AG08396 (cell line): ENCODE measurements at regions not wholly inside any gene's neighbourhood (a gene's known extent, or its start where the extent isn't known, plus 50 kb on each side); places are given as distances from the start of the nearest gene placed in this dataset.

Experiments used
- DNase-seq: peaks from one replicate; pipeline ENCODE4 v3.0.0; 2012; ENCODE audit warnings: low spot score, mixed read lengths

GRCh38 chr12:83821967-83822366 lies 1090.6 kb downstream of the SLC6A15 start:
- DNase-seq: no peak

DNA sequence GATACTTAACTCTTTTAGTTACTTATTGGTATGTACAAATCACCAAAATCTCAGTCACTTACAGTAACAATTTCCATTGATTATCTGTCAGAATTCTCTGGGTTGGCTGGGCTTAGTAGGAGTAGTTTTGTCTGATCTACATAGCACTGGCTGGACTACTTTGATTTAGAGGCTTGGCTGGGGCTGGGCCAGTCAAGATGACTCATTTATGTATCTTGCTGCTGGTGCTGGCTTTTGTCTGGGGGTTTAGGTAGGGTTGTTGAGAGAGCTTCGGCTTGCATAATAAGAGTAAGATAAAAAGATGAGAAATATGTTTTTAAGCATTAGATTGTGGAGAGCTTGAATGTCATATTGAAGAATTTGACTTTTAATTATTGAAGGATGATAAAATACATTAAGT lies 1093.7 kb downstream of the SLC6A15 start:
- no peak for DNase-seq

DNA sequence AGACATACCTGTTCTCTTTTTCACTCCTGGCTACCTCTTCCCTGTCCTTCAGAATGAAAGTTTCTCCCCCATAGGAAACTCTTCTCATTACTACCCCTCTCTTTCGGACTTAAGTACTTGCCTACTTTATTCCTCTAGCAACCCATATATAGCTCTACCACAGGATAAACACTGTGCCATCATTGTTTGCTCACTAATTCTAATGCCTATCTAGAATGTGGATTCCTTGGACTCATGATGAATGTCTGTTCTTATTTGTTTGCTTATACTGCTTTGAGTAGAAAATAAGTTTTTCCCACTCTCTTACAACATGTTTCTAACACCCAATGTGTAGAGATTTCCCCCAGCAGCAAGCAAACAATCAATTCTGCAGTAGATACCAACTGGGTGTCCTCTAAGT lies 1094.9 kb downstream of the SLC6A15 start:
- no peak for DNase-seq

DNA sequence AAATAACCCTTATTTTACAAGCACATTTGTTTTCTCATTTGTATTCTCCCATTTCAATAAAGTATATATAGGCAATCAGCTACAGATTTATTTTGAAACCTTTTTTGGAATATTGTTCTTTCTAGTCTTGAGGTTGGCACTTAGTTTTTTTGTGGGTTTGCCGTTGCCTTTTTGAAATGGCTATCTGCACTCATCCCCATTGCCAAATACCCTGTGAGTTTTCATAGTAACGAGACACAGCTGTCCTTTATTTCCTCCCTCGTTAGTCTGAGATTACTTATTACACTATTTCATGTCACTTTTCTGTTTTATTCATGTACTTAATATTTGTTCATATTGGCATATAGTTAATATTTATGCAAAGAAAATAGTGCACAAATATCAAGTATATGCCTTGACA lies 1104.0 kb downstream of the SLC6A15 start:
- DNase-seq: no peak

GRCh38 chr12:83807871-83808270 lies 1104.7 kb downstream of the SLC6A15 start:
- no peak for DNase-seq

GRCh38 chr12:83805873-83806272 lies 1106.7 kb downstream of the SLC6A15 start:
- no peak for DNase-seq

- no peak for DNase-seq
Measured at GRCh38 chr12:83805156-83805772, 1107.3 kb downstream of the SLC6A15 start.

GRCh38 chr12:83801972-83802371 lies 1110.6 kb downstream of the SLC6A15 start:
- DNase-seq: no peak

DNA sequence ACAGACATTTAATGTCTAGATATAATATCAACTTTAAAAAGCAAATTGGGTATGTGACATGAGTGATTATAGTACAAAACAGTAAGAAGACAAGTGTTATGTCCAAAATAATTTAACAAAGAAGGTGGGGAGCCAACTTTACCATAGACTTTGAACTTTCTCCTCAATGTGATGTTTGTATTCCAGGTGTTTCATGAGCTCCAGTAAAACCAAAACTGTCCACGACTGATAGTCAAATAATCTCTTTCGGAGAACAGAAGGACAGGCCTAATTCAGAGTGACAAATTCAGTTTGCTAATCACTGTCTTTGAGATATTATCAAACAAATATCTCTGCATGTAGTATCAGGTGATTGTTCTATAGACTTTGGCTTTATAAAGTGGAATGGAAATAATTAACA lies 1112.6 kb downstream of the SLC6A15 start:
- DNase-seq: no peak

- DNase-seq: no peak
Measured at GRCh38 chr12:83796531-83796930, 1109.8 kb downstream of the TMTC2 start.

DNA sequence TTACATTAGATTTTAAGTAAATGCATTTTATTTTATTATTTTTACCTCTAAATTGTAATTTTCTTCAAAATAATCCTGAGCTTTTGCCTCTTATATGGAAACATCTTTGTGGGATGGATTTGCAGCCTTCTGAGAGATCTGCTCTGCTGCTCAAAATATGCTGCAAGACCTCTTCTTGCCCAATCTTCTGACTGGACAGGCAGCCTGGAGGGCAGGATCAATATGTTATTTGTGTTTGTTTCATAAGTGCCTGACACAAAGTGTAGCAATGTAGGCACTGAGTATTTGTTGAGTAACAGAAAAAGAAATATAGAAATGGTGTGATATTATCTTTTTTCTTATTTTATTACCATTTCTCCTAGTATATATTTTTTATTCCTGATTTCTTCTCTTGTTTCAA lies 1106.9 kb downstream of the TMTC2 start:
- DNase-seq: no peak

DNA sequence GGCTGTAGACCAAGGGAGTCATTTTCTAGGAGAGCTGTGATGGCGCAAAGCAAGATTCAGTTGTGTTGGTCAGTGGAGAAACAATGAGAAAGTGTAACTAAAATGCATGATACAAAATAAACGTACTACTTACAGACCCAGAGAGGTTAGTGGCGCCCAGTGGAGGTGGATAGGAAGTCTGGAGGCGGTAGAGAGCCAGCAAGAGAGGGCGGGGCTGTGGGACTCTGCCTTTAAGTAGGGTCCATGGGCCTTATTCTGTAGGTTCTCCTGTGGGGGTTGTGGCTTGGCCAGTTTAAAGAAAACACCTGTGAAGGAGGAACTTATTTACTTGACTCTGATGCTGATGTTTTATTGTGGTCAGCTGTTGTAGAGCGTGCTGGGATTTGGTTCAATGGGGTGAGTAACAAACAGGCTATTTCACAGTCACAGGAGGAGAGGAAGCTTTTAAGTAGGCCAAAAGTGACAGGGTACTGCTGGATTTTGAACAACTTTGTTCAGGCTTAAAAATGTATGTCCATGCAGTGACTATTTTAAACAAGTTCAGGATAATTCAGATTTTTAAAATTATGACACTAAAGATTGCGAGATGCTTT lies 1097.7 kb downstream of the TMTC2 start:
- no peak for DNase-seq

GRCh38 chr12:83779526-83779925 lies 1092.8 kb downstream of the TMTC2 start:
- DNase-seq: no peak

DNA sequence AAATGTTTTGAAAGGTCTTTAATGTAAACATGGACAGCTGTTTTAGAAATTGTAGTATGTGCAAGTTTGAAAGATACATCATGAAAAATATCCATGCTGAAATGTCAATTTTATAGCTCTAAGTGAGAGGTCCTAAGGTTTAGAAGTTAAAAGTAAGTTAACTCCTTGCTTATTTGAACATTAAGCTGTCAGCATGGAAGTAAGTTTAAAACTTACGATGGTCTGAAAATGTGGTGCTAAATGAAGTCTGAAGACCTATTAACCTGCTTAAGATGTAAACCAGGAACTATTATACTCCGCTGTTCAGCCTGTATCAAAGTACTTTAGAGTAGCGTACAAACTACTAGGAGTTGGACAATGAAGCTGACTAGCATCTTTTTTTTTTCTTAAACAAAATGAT lies 1082.4 kb downstream of the TMTC2 start:
- DNase-seq: no peak

DNA sequence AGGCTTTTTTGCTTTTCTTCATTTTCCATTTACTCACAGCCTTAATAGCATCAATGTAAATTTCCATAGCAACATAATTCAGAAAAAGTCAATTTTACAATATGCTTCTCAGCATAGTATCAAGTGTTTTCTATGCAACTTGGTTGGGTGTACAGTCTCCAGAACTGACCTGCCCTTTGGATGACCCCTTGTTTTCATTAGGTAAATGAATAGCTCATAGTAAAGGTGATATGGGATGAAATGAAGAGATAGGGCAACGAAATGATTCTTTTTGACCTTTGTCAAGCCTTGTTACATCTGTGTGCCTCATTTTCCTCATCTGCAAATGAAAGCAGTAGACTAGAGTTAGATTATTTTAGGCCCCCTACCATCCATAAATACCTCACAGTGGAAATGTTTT lies 1081.0 kb downstream of the TMTC2 start:
- DNase-seq: no peak

GRCh38 chr12:83763425-83763824 lies 1076.7 kb downstream of the TMTC2 start:
- no peak for DNase-seq

- no peak for DNase-seq
Measured at GRCh38 chr12:83759906-83760305, 1073.2 kb downstream of the TMTC2 start.

DNA sequence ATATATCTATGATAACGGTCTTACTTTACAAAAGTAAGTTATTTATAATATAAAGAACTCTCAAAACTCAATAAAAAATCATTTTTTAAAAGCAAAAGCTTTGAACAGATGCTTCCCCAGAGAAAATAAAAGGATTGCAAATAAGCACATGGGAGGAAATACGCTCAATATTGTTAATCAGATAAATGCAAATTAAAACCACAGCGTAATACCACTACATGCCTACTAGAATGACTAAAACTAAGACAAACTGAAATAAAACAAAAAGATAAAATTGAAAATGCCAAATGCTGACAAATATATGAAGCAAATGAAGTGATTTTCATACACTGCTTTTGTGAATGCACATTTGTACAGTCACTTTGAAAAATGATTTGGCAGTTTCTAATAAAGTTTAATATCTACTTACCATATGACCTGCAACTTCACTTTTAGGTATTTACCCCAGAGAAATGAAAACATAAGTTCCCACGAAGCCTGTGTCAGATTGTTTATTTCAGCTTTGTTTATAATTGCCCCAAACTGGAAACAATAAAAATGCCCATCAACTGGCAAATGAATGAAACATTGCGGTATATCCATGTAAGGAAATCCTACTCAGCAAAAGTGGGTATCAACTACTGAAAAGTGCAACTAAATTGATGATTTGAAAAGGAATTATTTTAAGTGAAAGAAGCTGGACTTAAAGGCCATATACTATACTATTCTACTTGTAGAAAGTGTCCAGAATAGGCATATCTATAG lies 1072.4 kb downstream of the TMTC2 start:
- no peak for DNase-seq

DNA sequence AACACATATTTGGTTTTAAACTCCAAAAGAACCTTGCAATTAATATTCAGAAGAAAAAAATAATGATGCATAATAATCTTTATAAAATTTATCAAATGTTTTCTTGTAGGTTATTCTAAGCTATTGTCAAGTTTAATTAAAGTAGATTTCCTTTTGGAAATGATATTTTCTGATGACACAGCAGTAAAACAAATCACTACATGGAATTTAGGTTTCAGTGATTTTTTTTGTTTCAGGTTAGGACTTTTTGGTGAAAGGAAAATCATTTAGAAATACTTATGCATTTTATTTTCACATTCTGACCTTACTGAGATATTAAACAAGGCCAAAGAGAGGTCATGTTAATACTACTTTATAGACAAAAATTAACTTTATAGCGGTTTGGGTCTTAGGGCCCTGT lies 1067.2 kb downstream of the TMTC2 start:
- no peak for DNase-seq

DNA sequence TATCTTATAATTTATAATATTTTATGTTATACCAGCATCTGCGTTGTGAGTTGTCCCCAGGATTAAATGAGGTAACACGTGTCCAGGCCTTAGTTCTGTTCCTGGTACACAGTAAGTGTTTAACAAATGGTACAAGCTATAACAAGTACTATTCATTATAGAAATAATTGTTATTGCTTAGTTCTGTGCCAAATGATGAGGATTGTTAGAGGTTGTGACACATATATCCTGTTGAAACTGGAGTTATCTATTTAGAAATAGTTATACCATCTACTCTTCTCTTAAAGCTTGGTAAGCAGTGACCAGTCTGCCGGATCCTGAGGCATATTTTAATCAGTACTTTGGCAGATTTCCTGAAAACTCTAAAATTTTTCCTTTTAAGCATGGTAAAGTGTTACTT lies 1066.5 kb downstream of the TMTC2 start:
- no peak for DNase-seq

- DNase-seq: no peak
Measured at GRCh38 chr12:83739607-83740006, 1052.9 kb downstream of the TMTC2 start.

- DNase-seq: no peak
Measured at GRCh38 chr12:83710851-83711250, 1024.1 kb downstream of the TMTC2 start.

GRCh38 chr12:83709899-83710298 lies 1023.2 kb downstream of the TMTC2 start:
- no peak for DNase-seq

GRCh38 chr12:83700838-83701237 lies 1014.1 kb downstream of the TMTC2 start:
- no peak for DNase-seq
